GM18508 (cell line): ENCODE measurements at regions not wholly inside any gene's neighbourhood (a gene's known extent, or its start where the extent isn't known, plus 50 kb on each side); places are given as distances from the start of the nearest gene placed in this dataset.

Experiments used
- ATAC-seq: cut with Tn5 transposase; IDR thresholded peaks from one replicate; pipeline ENCODE4 v1.9.1; 2021; ENCODE audit warnings: moderate number of reproducible peaks; ENCODE audit not compliant: insufficient read depth, unreplicated experiment

DNA sequence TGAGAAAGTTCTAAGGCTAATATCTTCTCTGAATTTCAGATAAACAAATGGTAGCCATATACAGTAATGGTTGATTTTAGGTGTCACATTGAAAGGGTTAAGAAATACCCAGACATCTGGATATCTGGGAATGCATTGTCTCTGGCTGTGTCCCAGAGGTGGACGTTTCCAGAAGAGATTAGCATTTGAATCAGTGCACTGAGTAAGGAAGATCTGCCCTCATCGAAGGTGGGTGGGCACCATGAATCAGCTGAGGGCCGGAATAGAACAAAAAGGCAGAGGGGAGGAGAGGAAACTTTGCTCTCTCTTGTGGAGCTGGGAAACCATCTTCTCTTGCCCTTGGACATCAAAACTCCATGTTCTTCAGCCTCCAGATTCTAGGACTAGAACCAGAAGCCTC is 554.4 kb downstream of the IRX1 start:
- no peak for ATAC-seq

- no peak for ATAC-seq
Observed at GRCh38 chr5:4156153-4156552, 560.5 kb downstream of the IRX1 start.

DNA sequence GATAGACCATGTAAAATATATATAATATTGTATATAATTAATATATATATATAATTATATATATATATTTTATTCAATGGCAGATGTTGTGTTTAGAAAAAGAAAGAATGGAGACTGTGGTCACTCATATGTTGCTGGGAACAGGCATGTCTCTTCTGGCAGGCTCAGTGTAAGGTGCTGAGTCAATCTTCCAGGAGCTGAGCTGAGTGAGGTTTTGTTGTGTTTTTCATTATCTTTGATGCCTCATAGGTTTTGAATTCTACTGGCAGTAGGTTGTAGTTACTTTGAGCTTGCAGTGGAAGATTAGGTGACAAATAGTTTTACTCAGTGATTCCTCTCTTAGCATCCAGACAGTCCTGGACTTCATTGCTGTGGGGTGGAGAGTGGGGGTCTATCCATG is 561.3 kb downstream of the IRX1 start:
- ATAC-seq: no peak

DNA sequence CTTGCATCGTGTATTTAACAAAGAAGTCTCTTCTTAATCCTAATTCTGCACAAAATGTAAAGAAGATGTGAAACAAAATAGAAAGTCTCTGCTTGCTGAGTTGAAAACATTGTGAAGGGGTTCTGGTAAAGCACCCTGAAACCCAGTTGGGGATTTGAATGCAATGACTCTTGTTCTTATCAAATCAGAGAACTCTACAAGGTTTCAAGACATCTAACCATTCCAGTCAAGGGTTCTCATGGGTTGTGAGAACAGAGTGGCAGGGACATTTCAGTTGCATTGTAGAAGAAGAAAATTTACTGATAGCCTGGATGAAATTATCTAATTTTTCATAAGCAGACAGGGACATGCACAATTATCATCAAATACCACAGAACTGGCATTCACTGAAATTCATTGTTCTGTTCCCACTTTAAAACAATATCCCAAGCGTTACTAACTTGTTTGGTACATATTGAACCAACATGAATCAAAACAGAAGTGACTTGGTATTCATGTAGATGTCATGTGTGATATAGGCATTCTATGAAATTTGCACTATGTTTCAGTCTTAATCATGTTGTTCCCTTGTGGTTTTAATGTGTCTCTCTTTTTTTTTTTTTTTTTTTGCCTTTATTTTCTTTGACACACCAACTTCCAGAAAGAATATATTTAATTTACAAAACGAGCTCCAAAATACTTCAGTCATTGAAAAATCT is 563.3 kb downstream of the IRX1 start:
- no peak for ATAC-seq

DNA sequence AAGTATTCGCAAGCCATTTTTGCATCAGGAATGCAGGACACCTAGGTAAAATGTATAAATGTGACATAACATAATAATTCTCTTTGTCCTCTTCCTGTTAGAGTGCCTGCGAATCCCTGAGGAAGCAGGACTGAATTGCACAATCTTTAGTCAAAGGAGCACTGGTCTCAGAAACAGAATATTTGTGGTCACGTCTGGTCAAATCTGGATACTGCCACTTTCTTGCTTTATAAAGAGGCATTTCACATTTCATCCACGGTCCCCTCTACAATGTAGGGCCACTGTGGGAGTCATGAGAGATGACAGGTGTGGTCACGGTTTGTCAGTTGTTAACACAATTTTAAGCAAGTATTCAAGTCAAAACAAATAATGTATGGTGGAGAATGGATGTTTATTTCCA is 564.0 kb downstream of the IRX1 start:
- ATAC-seq: no peak

DNA sequence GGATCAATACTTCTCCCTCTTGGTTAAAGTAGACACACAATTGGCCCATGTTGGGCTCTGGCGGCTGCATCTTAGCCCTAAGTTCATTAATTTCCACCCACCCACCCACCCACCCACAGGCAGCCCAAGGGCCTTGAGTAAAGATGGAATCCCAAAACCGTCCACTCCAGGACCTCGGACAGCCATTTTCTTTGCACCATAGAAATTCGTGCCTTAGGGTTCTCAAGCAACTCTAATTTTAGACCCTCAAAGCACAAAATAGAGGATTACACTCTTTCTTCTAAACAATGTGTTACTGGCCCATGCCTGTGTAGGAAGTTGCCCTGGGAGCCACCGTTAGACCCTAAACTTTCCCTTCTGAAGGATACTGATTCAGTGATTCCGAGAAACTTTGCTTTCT is 568.5 kb downstream of the IRX1 start:
- ATAC-seq: no peak

- ATAC-seq: no peak
Observed at GRCh38 chr5:4180703-4181102, 585.1 kb downstream of the IRX1 start.

GRCh38 chr5:4182144-4182543 is 586.5 kb downstream of the IRX1 start:
- no peak for ATAC-seq

- no peak for ATAC-seq
Observed at GRCh38 chr5:4185127-4185526, 589.5 kb downstream of the IRX1 start.

DNA sequence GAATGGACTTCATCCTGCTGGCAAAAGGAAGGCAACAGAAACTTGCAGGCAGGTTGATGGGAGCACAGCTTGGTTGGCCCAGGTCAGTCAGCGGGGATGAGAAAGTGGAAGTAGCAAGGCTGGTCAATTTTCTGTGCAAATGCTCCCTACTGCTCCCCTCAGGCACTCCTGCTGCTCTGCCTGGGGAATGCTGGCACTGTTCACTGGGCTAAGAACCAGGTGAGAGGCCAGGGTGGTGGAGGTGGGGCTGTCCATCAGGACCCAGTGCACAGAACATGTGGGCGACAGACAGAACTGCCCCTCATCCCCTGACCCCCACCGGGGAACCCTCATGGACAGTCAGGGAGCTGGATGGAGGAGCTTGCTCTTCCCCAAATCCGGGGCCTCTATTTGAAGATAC is 593.1 kb downstream of the IRX1 start:
- ATAC-seq: no peak

- no peak for ATAC-seq
Observed at GRCh38 chr5:4189317-4189716, 593.7 kb downstream of the IRX1 start.

GRCh38 chr5:4191041-4191440 is 595.4 kb downstream of the IRX1 start:
- ATAC-seq: no peak

DNA sequence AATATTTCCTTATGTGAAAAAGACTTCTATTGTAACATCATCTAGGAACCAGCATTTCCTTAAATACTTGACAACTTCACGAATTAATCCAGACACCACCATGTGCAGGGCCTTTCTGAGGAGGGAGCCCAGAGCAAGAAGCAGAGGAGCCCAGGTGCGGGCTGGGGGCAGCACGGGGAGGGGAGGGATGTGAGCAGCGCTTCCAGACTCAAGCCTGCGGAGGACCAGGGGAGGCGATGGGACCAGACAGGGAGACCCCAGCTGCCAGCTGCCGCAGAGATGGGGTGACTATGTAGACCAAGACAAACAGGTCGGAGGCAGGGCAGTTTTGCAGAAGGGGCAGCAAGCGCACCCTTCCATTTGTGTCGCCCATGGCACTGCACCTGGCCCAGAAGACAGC is 596.1 kb downstream of the IRX1 start:
- no peak for ATAC-seq

DNA sequence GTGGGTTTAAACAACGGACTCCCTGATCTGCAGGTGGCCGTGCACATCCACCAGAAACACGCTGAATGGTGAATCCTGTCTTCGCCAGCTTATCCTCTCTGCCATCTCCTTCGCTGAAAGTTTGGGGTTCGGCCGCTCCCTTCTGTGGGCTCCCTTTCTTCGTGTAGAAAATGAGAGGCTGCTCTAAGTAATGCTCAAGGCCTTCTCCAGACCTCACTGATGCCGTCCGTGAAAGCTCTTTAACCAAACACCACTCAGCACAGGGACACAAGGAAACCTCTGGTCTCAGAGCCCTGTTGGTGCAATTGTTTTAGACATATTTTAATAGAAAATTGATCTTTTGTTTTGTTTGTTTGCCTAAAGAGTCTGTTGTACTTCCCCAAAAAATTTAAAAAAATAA is 596.5 kb downstream of the IRX1 start:
- no peak for ATAC-seq

GRCh38 chr5:4196744-4197143 is 601.1 kb downstream of the IRX1 start:
- no peak for ATAC-seq

DNA sequence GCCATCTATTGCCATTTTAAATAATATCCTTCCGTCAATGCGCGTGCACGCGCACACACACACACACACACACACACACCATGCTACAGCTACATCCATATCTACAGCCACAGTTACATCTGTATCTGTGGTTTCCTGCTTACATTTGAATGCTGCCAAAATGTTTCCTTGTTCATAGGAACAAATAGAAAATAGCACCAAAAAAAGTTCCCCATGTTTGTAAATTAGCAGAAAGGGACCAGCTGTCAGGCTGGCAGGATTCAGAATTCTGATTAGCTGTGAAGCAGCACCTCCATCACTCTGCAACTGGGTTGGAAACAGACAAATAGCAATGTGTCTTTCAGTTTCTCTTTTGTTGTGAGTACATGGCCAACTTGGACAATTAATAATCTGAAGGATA is 601.5 kb downstream of the IRX1 start:
- ATAC-seq: no peak

DNA sequence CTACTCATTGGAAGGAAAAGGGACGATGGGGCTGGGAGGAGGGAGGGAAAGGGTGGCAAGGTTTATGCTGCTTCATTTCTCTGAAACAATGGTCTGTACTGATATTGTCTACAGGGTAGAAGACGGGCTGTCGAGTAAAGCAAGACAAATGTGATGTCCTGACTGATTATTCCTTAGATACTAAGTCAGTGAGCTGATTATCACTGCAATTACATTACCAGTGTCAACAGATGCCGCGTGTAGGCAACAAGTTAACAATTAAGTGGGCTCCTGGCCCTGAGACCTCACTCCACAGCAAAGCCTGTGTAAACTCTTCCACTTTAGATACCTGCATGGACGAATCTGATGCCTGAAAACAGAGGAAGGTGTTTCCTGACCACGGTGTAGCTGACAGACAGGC is 602.8 kb downstream of the IRX1 start:
- ATAC-seq: no peak

GRCh38 chr5:4199049-4199841 is 603.6 kb downstream of the IRX1 start:
- no peak for ATAC-seq

DNA sequence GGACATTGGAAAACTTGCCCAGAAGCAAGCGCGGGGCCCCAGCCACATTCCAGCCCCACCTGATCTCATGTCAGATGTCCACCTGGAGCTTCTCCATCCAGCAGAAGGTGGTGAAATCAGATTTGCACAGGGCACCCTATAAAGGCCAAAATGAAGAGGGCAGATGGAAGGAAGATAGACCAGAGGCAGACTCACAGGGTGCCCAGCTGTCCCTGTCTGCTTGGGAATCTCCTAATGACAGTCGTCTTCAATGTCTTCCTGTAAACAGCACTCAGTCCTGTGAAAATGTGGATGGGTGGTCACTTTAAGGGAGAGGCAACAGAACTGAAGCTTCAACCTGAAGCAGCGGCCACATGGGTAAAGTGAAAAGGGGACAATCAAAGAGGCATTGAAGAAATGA is 607.5 kb downstream of the IRX1 start:
- ATAC-seq: no peak

- ATAC-seq: no peak
Observed at GRCh38 chr5:4204276-4205141, 608.9 kb downstream of the IRX1 start.

- ATAC-seq: no peak
Observed at GRCh38 chr5:4205398-4205797, 609.8 kb downstream of the IRX1 start.
